ENCODE measurements at regions not wholly inside any gene's neighbourhood (a gene's known extent, or its start where the extent isn't known, plus 50 kb on each side); places are given as distances from the start of the nearest gene placed in this dataset.

- intact Hi-C loops (cut with DNase I): no loop called here
- no peak overlapping the region for H3K4me3 ChIP-seq (ENCODE audit: low read length)
- no peaks in the 10 kb centered on the region for H3K27me3 ChIP-seq (ENCODE audit: control insufficient read depth, insufficient read depth)
- DNase-seq: peak in 2 of 3 donors; percentile 19 to 35
- no peaks in the 10 kb centered on the region for H3K4me1 ChIP-seq (ENCODE audit: control insufficient read depth, insufficient read depth, low read length)
- WGBS: 71% methylated on average over 8 of the region's 8 CpGs
- no peak overlapping the region for H3K27ac ChIP-seq (ENCODE audit: low read length)
- H3K9me3 ChIP-seq (ENCODE audit: control insufficient read depth, low read length): no peaks in the 10 kb centered on the region
- no peak for ATAC-seq
Observed at GRCh38 chr18:37805773-37806404, 240.3 kb upstream of the CELF4 start.

DNA sequence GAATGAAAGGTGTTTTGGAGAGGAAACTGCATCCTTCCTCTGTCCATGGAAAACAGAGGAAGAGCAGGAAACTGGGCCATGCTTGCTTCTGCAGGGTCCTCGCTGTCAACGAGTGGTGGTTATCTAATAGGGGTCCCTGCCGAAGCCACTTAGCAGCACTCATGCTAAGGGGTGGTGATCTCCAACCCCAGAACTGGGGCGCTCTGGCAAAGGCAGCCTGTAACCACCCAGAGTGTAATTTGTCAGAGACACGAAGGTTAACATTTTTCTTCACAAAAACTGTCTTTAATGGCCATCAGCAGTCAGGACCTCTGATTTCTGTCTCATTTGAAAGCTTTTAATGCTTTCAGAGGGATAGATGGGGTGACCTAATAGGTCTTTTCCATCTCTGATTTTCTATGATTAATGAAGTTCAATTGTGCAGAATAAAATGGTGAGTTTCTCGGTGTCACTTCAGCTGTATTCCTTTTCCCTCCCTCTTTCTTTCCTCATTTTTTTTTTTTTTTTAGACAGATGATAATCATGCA is 231.3 kb upstream of the CELF4 start:
- DNase-seq (no peak), ATAC-seq (no peak)
- 71% methylated on average over 6 of the region's 6 CpGs for WGBS
- Histone ChIP-seq H3K9me3 (ENCODE audit: control insufficient read depth, low read length) (no peaks in the 10 kb centered on the region), H3K4me1 (ENCODE audit: control insufficient read depth, insufficient read depth, low read length) (no peaks in the 10 kb centered on the region), H3K27ac (ENCODE audit: low read length) (no peak overlapping the region), H3K27me3 (ENCODE audit: control insufficient read depth, insufficient read depth) (no peaks in the 10 kb centered on the region), H3K4me3 (ENCODE audit: low read length) (no peak overlapping the region)
- intact Hi-C loops (cut with DNase I): no loop called here

DNA sequence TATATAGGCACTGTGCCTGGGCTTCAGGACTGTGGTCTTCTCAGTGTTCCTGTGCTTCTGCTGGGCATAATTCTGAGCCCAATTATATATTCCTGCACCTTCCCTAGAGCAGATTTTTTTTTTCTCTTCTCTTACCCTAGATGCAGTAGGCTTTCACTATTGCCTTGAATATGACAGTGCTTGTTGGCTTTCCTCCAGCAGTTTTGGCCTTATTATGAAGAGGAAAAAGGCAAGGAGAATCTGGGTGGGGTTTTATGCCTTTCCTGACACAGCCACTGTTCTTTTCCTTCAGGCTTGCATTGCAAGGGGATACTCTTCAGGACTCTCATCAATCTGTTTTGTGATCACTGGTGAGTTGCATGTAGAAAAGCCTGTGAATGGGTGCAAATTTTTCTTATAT is 221.9 kb upstream of the CELF4 start:
- Histone ChIP-seq H3K9me3 (ENCODE audit: control insufficient read depth, low read length) (no peaks in the 10 kb centered on the region), H3K4me1 (ENCODE audit: control insufficient read depth, insufficient read depth, low read length) (no peaks in the 10 kb centered on the region), H3K27ac (ENCODE audit: low read length) (no peak overlapping the region), H3K4me3 (ENCODE audit: low read length) (no peak overlapping the region), H3K27me3 (ENCODE audit: control insufficient read depth, insufficient read depth) (no peaks in the 10 kb centered on the region)
- no peak for ATAC-seq
- intact Hi-C loops (cut with DNase I): no loop called here
- DNase-seq: no peak

DNA sequence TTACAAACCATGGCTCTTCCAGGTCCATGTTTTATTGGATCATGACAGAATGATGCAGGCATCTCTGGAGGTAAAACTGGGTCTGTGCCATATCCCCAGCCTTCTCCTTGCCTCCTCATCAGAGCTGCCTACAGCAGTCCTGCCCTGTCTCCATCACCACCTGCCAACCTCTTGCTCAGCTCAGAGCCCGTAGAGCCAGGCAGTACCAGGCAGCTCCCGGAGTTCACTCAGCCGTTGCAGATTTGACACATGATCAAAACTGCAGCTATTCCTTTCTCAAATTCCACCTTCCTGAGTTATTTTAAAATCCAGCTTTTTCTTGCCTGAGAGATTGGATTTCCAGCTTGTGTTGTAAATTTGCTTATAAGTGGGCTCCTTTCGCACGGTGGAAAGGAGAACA is 218.2 kb upstream of the CELF4 start:
- Histone ChIP-seq H3K4me1 (ENCODE audit: control insufficient read depth, insufficient read depth, low read length) (no peaks in the 10 kb centered on the region), H3K4me3 (ENCODE audit: low read length) (no peak overlapping the region), H3K27me3 (ENCODE audit: control insufficient read depth, insufficient read depth) (no peaks in the 10 kb centered on the region), H3K9me3 (ENCODE audit: control insufficient read depth, low read length) (no peaks in the 10 kb centered on the region), H3K27ac (ENCODE audit: low read length) (no peak overlapping the region)
- DNase-seq: no peak
- no peak for ATAC-seq
- WGBS: 59% methylated on average over 5 of the region's 5 CpGs
- intact Hi-C loops (cut with DNase I): no loop called here

DNA sequence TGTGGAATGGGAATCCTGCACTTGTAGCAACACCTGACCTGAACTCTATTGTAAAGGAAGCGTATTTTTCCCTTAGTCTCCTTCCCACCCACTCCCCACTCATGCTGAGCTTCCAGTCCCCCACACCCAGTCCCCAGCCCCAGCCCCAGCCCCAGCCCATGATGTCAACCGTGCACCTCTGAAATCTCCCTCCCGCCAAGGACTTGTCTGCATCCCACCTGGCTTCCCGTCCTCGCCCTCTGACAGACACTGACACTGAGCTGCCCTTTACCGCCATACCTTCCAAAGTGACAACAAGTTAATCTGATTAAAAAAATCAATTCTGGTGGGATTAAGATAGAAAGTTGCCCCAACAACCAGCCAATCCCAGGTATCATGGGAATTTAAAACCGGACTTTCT is 213.6 kb upstream of the CELF4 start:
- 79% methylated on average over 7 of the region's 7 CpGs for WGBS
- intact Hi-C loops (cut with DNase I): no loop called here
- Histone ChIP-seq H3K4me1 (ENCODE audit: control insufficient read depth, insufficient read depth, low read length) (no peaks in the 10 kb centered on the region), H3K27ac (ENCODE audit: low read length) (no peak overlapping the region), H3K9me3 (ENCODE audit: control insufficient read depth, low read length) (no peaks in the 10 kb centered on the region), H3K4me3 (ENCODE audit: low read length) (no peak overlapping the region), H3K27me3 (ENCODE audit: control insufficient read depth, insufficient read depth) (no peaks in the 10 kb centered on the region)
- ATAC-seq (no peak), DNase-seq (no peak)

GRCh38 chr18:37778417-37779165 is 213.0 kb upstream of the CELF4 start:
- peak; percentile 32 to 73 for ATAC-seq

GRCh38 chr18:37769826-37770225 is 204.2 kb upstream of the CELF4 start:
- DNase-seq: no peak
- intact Hi-C loops (cut with DNase I): no loop called here

More at GRCh38 chr18:37778417-37779165, 213.0 kb upstream of the CELF4 start:
- peak; percentile 50 to 82 (median 77) for DNase-seq
- Histone ChIP-seq H3K9me3 (ENCODE audit: control insufficient read depth, low read length) (no peaks in the 10 kb centered on the region), H3K4me3 (ENCODE audit: low read length) (no peak overlapping the region), H3K4me1 (ENCODE audit: control insufficient read depth, insufficient read depth, low read length) (no peaks in the 10 kb centered on the region), H3K27me3 (ENCODE audit: control insufficient read depth, insufficient read depth) (no peaks in the 10 kb centered on the region), H3K27ac (ENCODE audit: low read length) (no peak overlapping the region)
- WGBS: 23% methylated on average over 21 of the region's 21 CpGs
- intact Hi-C loops (cut with DNase I): no loop called here

DNA sequence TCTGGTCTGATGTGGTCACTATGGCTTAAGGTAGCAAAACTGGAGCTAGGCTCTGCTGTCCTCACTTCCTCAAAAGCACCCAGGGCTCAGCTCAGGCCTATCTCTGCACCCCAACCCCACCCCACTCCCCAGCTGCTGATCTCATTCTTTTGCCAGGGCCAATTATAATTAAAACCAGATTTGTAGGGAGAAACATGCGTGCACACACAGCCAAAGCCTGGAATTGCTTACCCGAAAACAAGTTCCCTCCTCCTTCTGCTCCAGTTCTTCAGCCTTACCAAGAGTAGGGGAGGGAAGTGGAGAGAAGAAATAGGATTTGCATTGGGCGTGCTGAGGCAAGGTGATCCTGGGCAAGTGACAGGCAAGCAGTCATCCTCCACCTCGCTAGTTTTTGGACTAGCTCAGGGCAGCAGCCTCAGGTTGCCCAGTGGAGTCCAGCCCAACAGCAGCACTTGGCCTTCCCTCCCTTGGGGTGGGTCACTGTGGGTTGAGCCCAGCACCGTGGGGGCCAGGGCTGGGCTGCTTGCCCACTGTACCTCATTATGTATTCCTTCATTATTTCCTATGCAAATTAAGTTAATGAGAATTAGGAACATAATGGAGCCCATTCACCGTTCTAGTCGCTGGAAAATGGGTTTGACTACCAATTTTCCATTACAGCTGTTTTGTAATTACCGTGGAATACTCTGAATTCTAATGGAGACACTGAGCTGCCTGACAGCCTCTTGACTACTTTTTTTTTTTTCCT is 199.1 kb upstream of the CELF4 start:
- Histone ChIP-seq H3K4me3 (ENCODE audit: low read length) (no peak overlapping the region), H3K4me1 (ENCODE audit: control insufficient read depth, insufficient read depth, low read length) (no peaks in the 10 kb centered on the region), H3K9me3 (ENCODE audit: control insufficient read depth, low read length) (no peaks in the 10 kb centered on the region), H3K27ac (ENCODE audit: low read length) (no peak overlapping the region), H3K27me3 (ENCODE audit: control insufficient read depth, insufficient read depth) (no peaks in the 10 kb centered on the region)
- 74% methylated on average over 8 of the region's 8 CpGs for WGBS
- intact Hi-C loops (cut with DNase I): no loop called here
- DNase-seq: no peak
- ATAC-seq: no peak

More at GRCh38 chr18:37769826-37770225, 204.2 kb upstream of the CELF4 start:
- no peak overlapping the region for H3K4me3 ChIP-seq (ENCODE audit: low read length)
- 44% methylated on average over 1 of the region's 1 CpG for WGBS
- no peak for ATAC-seq
- no peak overlapping the region for H3K27ac ChIP-seq (ENCODE audit: low read length)
- no peaks in the 10 kb centered on the region for H3K27me3 ChIP-seq (ENCODE audit: control insufficient read depth, insufficient read depth)
- H3K9me3 ChIP-seq (ENCODE audit: control insufficient read depth, low read length): peaks cover 2% of the 10 kb centered on the region
- H3K4me1 ChIP-seq (ENCODE audit: control insufficient read depth, insufficient read depth, low read length): no peaks in the 10 kb centered on the region

- no peak overlapping the region for H3K4me3 ChIP-seq (ENCODE audit: low read length)
- WGBS: 69% methylated on average over 6 of the region's 6 CpGs
- ATAC-seq (no peak), DNase-seq (no peak)
- no peaks in the 10 kb centered on the region for H3K27me3 ChIP-seq (ENCODE audit: control insufficient read depth, insufficient read depth)
- no peaks in the 10 kb centered on the region for H3K9me3 ChIP-seq (ENCODE audit: control insufficient read depth, low read length)
- H3K4me1 ChIP-seq (ENCODE audit: control insufficient read depth, insufficient read depth, low read length): no peaks in the 10 kb centered on the region
- H3K27ac ChIP-seq (ENCODE audit: low read length): no peak overlapping the region
- intact Hi-C loops (cut with DNase I): no loop called here
Observed at GRCh38 chr18:37762076-37762621, 196.6 kb upstream of the CELF4 start.

DNA sequence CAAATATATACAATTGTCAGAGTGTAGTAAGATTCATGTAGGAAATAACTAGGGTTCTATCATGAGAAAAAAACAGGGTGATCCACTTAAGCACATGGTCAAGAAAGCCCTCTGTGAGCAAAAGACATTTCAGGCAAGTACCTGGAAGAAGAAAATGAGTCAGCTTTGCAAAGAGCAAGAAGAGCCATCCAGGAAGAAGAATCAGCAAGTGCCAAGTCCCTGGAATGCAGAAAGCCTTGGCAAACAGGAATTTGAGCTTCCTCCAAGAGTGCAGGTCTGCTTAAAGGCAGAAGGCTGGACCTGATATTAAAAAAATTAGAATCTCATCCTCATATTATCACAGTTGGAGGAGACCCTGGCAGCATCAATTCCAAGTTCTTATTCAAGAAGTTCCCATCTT is 188.5 kb upstream of the CELF4 start:
- H3K4me1 ChIP-seq (ENCODE audit: control insufficient read depth, insufficient read depth, low read length): no peaks in the 10 kb centered on the region
- ATAC-seq (no peak), DNase-seq (no peak)
- no peak overlapping the region for H3K4me3 ChIP-seq (ENCODE audit: low read length)
- no peaks in the 10 kb centered on the region for H3K27me3 ChIP-seq (ENCODE audit: control insufficient read depth, insufficient read depth)
- no peaks in the 10 kb centered on the region for H3K9me3 ChIP-seq (ENCODE audit: control insufficient read depth, low read length)
- H3K27ac ChIP-seq (ENCODE audit: low read length): no peak overlapping the region
- intact Hi-C loops (cut with DNase I): no loop called here

DNA sequence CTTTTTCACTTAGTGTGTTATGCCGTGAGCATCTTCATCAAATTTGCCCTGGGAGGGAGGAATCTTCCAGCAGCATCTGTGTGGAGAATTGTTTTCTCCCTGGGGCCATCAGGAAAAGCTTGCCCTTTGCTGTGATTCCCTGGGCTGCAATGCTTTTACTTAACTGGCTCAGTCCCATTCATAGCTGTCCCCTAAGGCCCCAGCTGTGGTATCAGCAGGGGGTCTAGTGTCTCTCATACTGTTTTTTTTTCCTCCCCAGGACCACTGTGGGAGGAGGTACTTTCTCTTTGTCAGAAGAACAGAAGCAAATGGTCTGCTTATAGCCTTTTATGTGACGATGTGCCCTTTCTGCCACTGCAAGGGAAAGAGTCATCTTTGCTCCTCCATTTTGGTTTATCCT is 176.8 kb upstream of the CELF4 start:
- 83% methylated on average over 2 of the region's 2 CpGs for WGBS
- Histone ChIP-seq H3K27me3 (ENCODE audit: control insufficient read depth, insufficient read depth) (no peaks in the 10 kb centered on the region), H3K27ac (ENCODE audit: low read length) (no peak overlapping the region), H3K9me3 (ENCODE audit: control insufficient read depth, low read length) (no peaks in the 10 kb centered on the region), H3K4me1 (ENCODE audit: control insufficient read depth, insufficient read depth, low read length) (no peaks in the 10 kb centered on the region), H3K4me3 (ENCODE audit: low read length) (no peak overlapping the region)
- no peak for DNase-seq
- intact Hi-C loops (cut with DNase I): no loop called here
- no peak for ATAC-seq
